HepG2 (cell line): ENCODE measurements at regions not wholly inside any gene's neighbourhood (a gene's known extent, or its start where the extent isn't known, plus 50 kb on each side); places are given as distances from the start of the nearest gene placed in this dataset.

Experiments
- ATAC-seq: fragments of 200-7000 bp; cut with Tn5 transposase; 3 replicates; pipeline ENCODE4 v1.9.1; 2020; ENCODE audit warnings: mild to moderate bottlenecking, moderate library complexity
- BruUV-seq: library from RNA; stranded (reverse); fragments of 400-500 nt; replicated peaks from 2 replicates; lab custom pipeline; 2021; lab: Mats Ljungman, UMichigan
- CTCF ChIA-PET: fragments of 300-600 bp; formaldehyde crosslinking; extraction: SDS; loops from one replicate; lab custom pipeline; 2021; ENCODE audit warnings: low total read pairs, inconsistent platforms, low intra/inter-chr PET ratio; lab: Yijun Ruan, JAX
- POLR2A ChIA-PET: fragments of 350-600 bp; sonication (Branson Sonifier 250); formaldehyde crosslinking; loops from one replicate; lab custom pipeline; 2020; ENCODE audit warnings: antibody characterized with exemption, inconsistent platforms; lab: Yijun Ruan, JAX
- DNase-seq: peaks from one replicate; pipeline ENCODE4 v3.0.0-alpha.2; 2015; ENCODE audit warnings: low spot score
- FAIRE-seq: peaks from 3 replicates; lab custom pipeline; 2011; peaks lifted over from hg19 to GRCh38; lab: Jason Lieb, UNC
- H2AFZ ChIP-seq: one replicate; pipeline ENCODE4 v1.6.1; 2011; ENCODE audit warnings: low read length, inconsistent platforms
- H3K27ac ChIP-seq: fragments of 300-600 bp; 3 replicates; pipeline ENCODE4 v1.8.0; 2011; ENCODE audit warnings: mixed run types, mild to moderate bottlenecking, mixed read lengths, low read length, inconsistent platforms; ENCODE audit not compliant: insufficient read depth; ENCODE audit errors: extremely low read length
- H3K27me3 ChIP-seq, 2 experiments: fragments of 200-600 bp in 1 of 2; 2 replicates in 1 of 2; 3 replicates in 1 of 2; pipeline versions ENCODE4 v1.6.0 to v1.8.0; 2011; ENCODE audit warnings: low read length in 2 of 2, mild to moderate bottlenecking in 2 of 2, moderate library complexity in 2 of 2, inconsistent platforms in 1 of 2; ENCODE audit not compliant: insufficient read depth in 2 of 2, control insufficient read depth in 1 of 2
- H3K36me3 ChIP-seq, 2 experiments: fragments of 200-600 bp in 1 of 2; replicated peaks in 1 of 2; 2 replicates in 1 of 2; 3 replicates in 1 of 2; pipeline versions ENCODE4 v1.5.1 to v1.8.0; 2011; ENCODE audit warnings: low read length in 2 of 2, inconsistent platforms in 1 of 2; ENCODE audit not compliant: insufficient read depth in 2 of 2, control insufficient read depth in 1 of 2
- H3K4me1 ChIP-seq: 2 replicates; pipeline ENCODE4 v1.5.1; 2012; ENCODE audit warnings: low read length, inconsistent platforms; ENCODE audit not compliant: insufficient read depth
- H3K4me2 ChIP-seq: 2 replicates; pipeline ENCODE4 v1.6.0; 2011; ENCODE audit warnings: low read depth, low read length, inconsistent platforms
- H3K4me3 ChIP-seq, 3 experiments: fragments of 200-600 bp in 1 of 3; sonication (generic), shearing (Covaris generic) in 1 of 3; replicated peaks in 1 of 3; 2 replicates each; pipeline ENCODE4 v1.5.1; 2011 to 2016; ENCODE audit warnings: low read length in 3 of 3, inconsistent platforms in 2 of 3, low read depth in 2 of 3, mild to moderate bottlenecking in 2 of 3, control low read depth in 1 of 3, mixed read lengths in 1 of 3; ENCODE audit not compliant: insufficient read depth in 1 of 3
- H3K79me2 ChIP-seq: one replicate; pipeline ENCODE4 v1.6.1; 2011; ENCODE audit warnings: low read length, inconsistent platforms; ENCODE audit not compliant: insufficient read depth
- H3K9ac ChIP-seq: 2 replicates; pipeline ENCODE4 v1.6.0; 2011; ENCODE audit warnings: mild to moderate bottlenecking, low read depth, low read length, inconsistent platforms; ENCODE audit not compliant: insufficient read depth
- H3K9me3 ChIP-seq: 2 replicates; pipeline ENCODE4 v1.5.1; 2012; ENCODE audit warnings: mild to moderate bottlenecking, low read length
- H4K20me1 ChIP-seq: 2 replicates; pipeline ENCODE4 v1.6.0; 2011; ENCODE audit warnings: inconsistent platforms, mild to moderate bottlenecking, low read length, moderate library complexity; ENCODE audit not compliant: insufficient read depth
- ELF3 ChIP-seq: IDR thresholded peaks from 2 replicates; pipeline ENCODE4 v1.6.1; 2016; ENCODE audit warnings: missing genetic modification reagents, missing compliant biosample characterization
- FOXK1 ChIP-seq: sonication (generic); formaldehyde crosslinking; IDR thresholded peaks from 2 replicates; pipeline ENCODE4 v1.4.0; 2020; ENCODE audit warnings: low read depth, missing genetic modification reagents, borderline replicate concordance
- FOXK2 ChIP-seq: fragments of 450-650 bp; IDR thresholded peaks from 2 replicates; pipeline ENCODE4 v1.6.1; 2016
- HOXD1 ChIP-seq: sonication (generic); formaldehyde crosslinking; IDR thresholded peaks from 2 replicates; pipeline ENCODE4 v1.5.0; 2020; ENCODE audit warnings: missing genetic modification reagents
- NFE2 ChIP-seq: sonication (generic); formaldehyde crosslinking; IDR thresholded peaks from 2 replicates; pipeline ENCODE4 v1.4.0; 2020; ENCODE audit warnings: missing genetic modification reagents
- NFIB ChIP-seq: sonication (generic); formaldehyde crosslinking; IDR thresholded peaks from 2 replicates; pipeline ENCODE4 v1.9.0; 2021; ENCODE audit warnings: missing genetic modification reagents, mild to moderate bottlenecking, borderline replicate concordance
- PCBP1 ChIP-seq: fragments of 200-400 bp; formaldehyde crosslinking; IDR thresholded peaks from 2 replicates; pipeline ENCODE4 v1.6.1; 2017; ENCODE audit warnings: mild to moderate bottlenecking, low read depth, low read length, borderline replicate concordance
- PRDM4 ChIP-seq: sonication (generic); formaldehyde crosslinking; IDR thresholded peaks from 2 replicates; pipeline ENCODE4 v1.9.0; 2021; ENCODE audit warnings: missing genetic modification reagents, borderline replicate concordance
- PRPF4 ChIP-seq: fragments of 200-400 bp; formaldehyde crosslinking; IDR thresholded peaks from 2 replicates; pipeline ENCODE4 v1.6.1; 2016; ENCODE audit warnings: low read length, low read depth; ENCODE audit not compliant: poor library complexity, severe bottlenecking
- STAT5B ChIP-seq: sonication (generic); formaldehyde crosslinking; IDR thresholded peaks from 2 replicates; pipeline ENCODE4 v1.4.0; 2020; ENCODE audit warnings: missing genetic modification reagents
- ZKSCAN8 ChIP-seq: IDR thresholded peaks from 2 replicates; pipeline ENCODE4 v1.6.1; 2016; ENCODE audit warnings: borderline replicate concordance, missing genetic modification reagents, missing compliant biosample characterization
- ZNF160 ChIP-seq: sonication (generic); formaldehyde crosslinking; IDR thresholded peaks from 2 replicates; pipeline ENCODE4 v1.8.0; 2022; ENCODE audit warnings: mild to moderate bottlenecking, inconsistent platforms, missing genetic modification reagents
- WGBS: methylation state at CpG from one replicate; pipeline ENCODE4 v1.1.6; 2017; ENCODE audit warnings: low lambda C conversion rate; 5-methylcytosine and 5-hydroxymethylcytosine counted together
- in situ Hi-C: cut with HindIII; loops from 2 replicates; pipeline ENCODE4 v1.10.0; 2017; ENCODE audit warnings: low pct_unique_long_range_greater_than_20kb; ENCODE audit not compliant: extremely low pct_ligation_motif_present
- intact Hi-C: fragments of 100-400 bp; cut with micrococcal nuclease; formaldehyde crosslinking; loops from one replicate; pipeline ENCODE4 v1.10.0; 2022; ENCODE audit not compliant: unreplicated experiment
- TF ChIP-seq, protein P1 (sequence below), 2 experiments: fragments of 450-650 bp in 1 of 2; sonication (generic) in 1 of 2; formaldehyde crosslinking; IDR thresholded peaks; 2 replicates each; pipeline versions ENCODE4 v1.5.0 to v1.8.0; 2020 to 2022; ENCODE audit warnings: mild to moderate bottlenecking in 1 of 2, missing genetic modification reagents in 1 of 2

DNA sequence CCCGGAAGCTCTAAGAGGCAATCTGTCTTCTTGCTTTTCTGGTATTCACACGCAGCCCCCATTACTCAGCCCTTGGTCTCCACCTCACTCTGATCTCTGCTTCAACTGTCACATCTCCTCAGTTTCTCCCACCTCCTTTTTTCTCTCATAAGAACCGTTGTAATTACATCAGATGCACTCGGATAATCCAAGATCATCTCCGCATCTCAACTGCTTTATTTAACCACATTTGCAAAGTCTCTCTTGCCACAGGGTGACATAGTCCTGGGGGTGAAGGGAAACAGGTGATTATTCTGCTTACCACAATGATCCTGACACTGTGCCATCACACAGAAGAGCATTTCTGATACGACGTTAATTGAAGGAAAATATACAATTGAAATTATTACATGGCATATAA is 79.9 kb downstream of the HACD1 start (continued):
- no peak for TF ChIP-seq ZNF160
- TF ChIP-seq PCBP1 = no peak

DNA sequence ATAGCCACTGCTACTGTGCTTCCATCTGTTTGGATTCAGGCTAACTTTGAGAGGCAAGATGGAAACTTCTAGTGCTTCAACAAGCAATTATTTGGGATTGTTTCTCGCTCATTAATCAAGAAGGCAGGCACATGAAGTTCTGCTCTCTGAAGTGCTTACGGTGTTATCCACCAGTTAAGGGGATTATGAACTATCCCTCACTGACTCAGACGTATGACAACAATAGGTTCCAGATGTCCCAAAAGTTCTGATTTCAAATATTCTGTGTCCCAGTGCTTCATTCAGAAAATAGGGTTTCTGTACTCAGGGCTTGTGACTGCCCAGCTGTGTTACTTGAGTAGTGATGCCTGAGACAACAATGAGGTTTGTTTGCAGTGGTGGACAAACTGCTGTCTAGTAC is 81.0 kb downstream of the HACD1 start:
- H4K20me1 ChIP-seq = no peaks in the 10 kb centered on the region
- intact Hi-C loops = no loop called here
- H3K9me3 ChIP-seq = no peaks in the 10 kb centered on the region
- ATAC-seq (no peak), DNase-seq (no peak), FAIRE-seq (no peak)
- H2AFZ ChIP-seq = no peak overlapping the region
- H3K36me3 ChIP-seq = no peaks in the 10 kb centered on the region
- no peak overlapping the region for H3K9ac ChIP-seq
- ChIA-PET CTCF (no interaction called here), POLR2A (no interaction called here)
- 29% methylated on average over 3 of the region's 3 CpGs for WGBS
- no peaks in the 10 kb centered on the region for H3K79me2 ChIP-seq
- H3K27ac ChIP-seq = no peak overlapping the region
- H3K4me2 ChIP-seq = no peak overlapping the region
- no peaks in the 10 kb centered on the region; a peak in 1 of 5 replicates for H3K27me3 ChIP-seq
- BruUV-seq = no TSS peak
- H3K4me3 ChIP-seq = no peak overlapping the region
- in situ Hi-C loops = no loop called here
- TF ChIP-seq STAT5B (CRISPR knock-in tag) (no peak), ELF3 (no peak), PRDM4 (CRISPR knock-in tag) (no peak), PRPF4 (no peak), ZKSCAN8 (CRISPR knock-in tag) (no peak), HOXD1 (CRISPR knock-in tag) (no peak), NFE2 (CRISPR knock-in tag) (no peak), NFIB (no peak), FOXK2 (no peak), FOXK1 (CRISPR knock-in tag) (no peak)
- TF ChIP-seq, protein P1, sequence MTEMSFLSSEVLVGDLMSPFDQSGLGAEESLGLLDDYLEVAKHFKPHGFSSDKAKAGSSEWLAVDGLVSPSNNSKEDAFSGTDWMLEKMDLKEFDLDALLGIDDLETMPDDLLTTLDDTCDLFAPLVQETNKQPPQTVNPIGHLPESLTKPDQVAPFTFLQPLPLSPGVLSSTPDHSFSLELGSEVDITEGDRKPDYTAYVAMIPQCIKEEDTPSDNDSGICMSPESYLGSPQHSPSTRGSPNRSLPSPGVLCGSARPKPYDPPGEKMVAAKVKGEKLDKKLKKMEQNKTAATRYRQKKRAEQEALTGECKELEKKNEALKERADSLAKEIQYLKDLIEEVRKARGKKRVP (CRISPR knock-in tag; IDR thresholded peaks at IDR 0.05) = no peak
- no peaks in the 10 kb centered on the region for H3K4me1 ChIP-seq
